Skin of body (tissue), 1 donor: ENCODE measurements at regions not wholly inside any gene's neighbourhood (a gene's known extent, or its start where the extent isn't known, plus 50 kb on each side); places are given as distances from the start of the nearest gene placed in this dataset.
"Not testable (repeated sequence)": the region's sequence is repeated elsewhere in the genome, so short reads cannot be mapped to it uniquely, and the experiment has no call there.

ENCODE experiments used
- DNase-seq: peaks from one replicate; lab custom pipeline; 2025; lab: John Stamatoyannopoulos, UW

- DNase-seq: no peak
Observed at GRCh38 chr11:90589735-90590134, 366.9 kb upstream of the CHORDC1 start.

- DNase-seq: no peak
Observed at GRCh38 chr11:90587896-90588295, 365.0 kb upstream of the CHORDC1 start.

- no peak for DNase-seq
Observed at GRCh38 chr11:90585491-90585890, 362.6 kb upstream of the CHORDC1 start.

GRCh38 chr11:90582999-90583398 is 360.1 kb upstream of the CHORDC1 start:
- DNase-seq: not testable (repeated sequence)

GRCh38 chr11:90564531-90564930 is 341.7 kb upstream of the CHORDC1 start:
- DNase-seq: no peak

- no peak for DNase-seq
Observed at GRCh38 chr11:90558328-90558865, 335.5 kb upstream of the CHORDC1 start.

GRCh38 chr11:90556606-90557005 is 333.8 kb upstream of the CHORDC1 start:
- DNase-seq: no peak

- no peak for DNase-seq
Observed at GRCh38 chr11:90556026-90556425, 333.2 kb upstream of the CHORDC1 start.

GRCh38 chr11:90555477-90555876 is 332.6 kb upstream of the CHORDC1 start:
- DNase-seq: no peak

GRCh38 chr11:90542092-90542491 is 319.2 kb upstream of the CHORDC1 start:
- no peak for DNase-seq

- no peak for DNase-seq
Observed at GRCh38 chr11:90536301-90536700, 313.5 kb upstream of the CHORDC1 start.

- no peak for DNase-seq
Observed at GRCh38 chr11:90532125-90532524, 309.3 kb upstream of the CHORDC1 start.

- no peak for DNase-seq
Observed at GRCh38 chr11:90531001-90531400, 308.2 kb upstream of the CHORDC1 start.

GRCh38 chr11:90525962-90526361 is 303.1 kb upstream of the CHORDC1 start:
- DNase-seq: no peak

- no peak for DNase-seq
Observed at GRCh38 chr11:90512846-90513245, 290.0 kb upstream of the CHORDC1 start.

GRCh38 chr11:90510839-90511238 is 288.0 kb upstream of the CHORDC1 start:
- DNase-seq: no peak

GRCh38 chr11:90500922-90501568 is 278.2 kb upstream of the CHORDC1 start:
- DNase-seq: no peak

GRCh38 chr11:90496722-90497121 is 273.9 kb upstream of the CHORDC1 start:
- DNase-seq: no peak

GRCh38 chr11:90493379-90493778 is 270.5 kb upstream of the CHORDC1 start:
- DNase-seq: no peak

- DNase-seq: no peak
Observed at GRCh38 chr11:90491466-90491865, 268.6 kb upstream of the CHORDC1 start.

GRCh38 chr11:90476442-90477007 is 253.7 kb upstream of the CHORDC1 start:
- no peak for DNase-seq

- DNase-seq: no peak
Observed at GRCh38 chr11:90468923-90469322, 246.1 kb upstream of the CHORDC1 start.

GRCh38 chr11:90465553-90465952 is 242.7 kb upstream of the CHORDC1 start:
- DNase-seq: no peak
